Frontal cortex (tissue), 3 donors: ENCODE measurements at regions not wholly inside any gene's neighbourhood (a gene's known extent, or its start where the extent isn't known, plus 50 kb on each side); places are given as distances from the start of the nearest gene placed in this dataset.
"Not testable (repeated sequence)": the region's sequence is repeated elsewhere in the genome, so short reads cannot be mapped to it uniquely, and the experiment has no call there.

Experiments
- DNase-seq, 2 donors: peaks; one replicate each; pipeline ENCODE4 v3.0.0; 2012; ENCODE audit warnings: low spot score in 2 of 2
- FAIRE-seq: peaks from 2 replicates; lab custom pipeline; 2012; peaks lifted over from hg19 to GRCh38; lab: Jason Lieb, UNC
- donor health status: control.
- donor health status: control.
- donor health status: control.

GRCh38 chr4:33068539-33068938 is 2348.4 kb downstream of the PCDH7 start:
- FAIRE-seq (no peak), DNase-seq (no peak)

DNA sequence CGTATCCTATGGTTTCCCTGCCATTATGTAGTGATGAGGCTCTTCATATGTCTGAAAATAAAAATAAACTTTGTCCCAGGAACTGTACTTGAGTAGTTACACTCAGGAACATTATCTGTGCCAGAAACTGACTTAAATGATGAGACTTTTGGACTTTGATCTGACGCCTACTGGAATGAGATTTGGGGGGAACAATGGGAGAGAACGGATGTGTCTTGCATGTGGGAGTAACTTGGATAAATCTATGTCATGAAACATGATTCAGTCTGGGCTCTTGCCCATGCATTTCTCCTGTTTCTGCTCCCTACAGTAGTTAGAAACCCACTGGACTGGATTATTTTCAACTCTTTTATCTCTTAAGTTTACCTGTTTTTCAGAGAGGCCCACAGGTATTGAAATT is 2351.4 kb downstream of the PCDH7 start:
- no peak for FAIRE-seq
- DNase-seq = no peak

GRCh38 chr4:33072298-33073089 is 2352.3 kb downstream of the PCDH7 start:
- FAIRE-seq = no peak
- DNase-seq = no peak

DNA sequence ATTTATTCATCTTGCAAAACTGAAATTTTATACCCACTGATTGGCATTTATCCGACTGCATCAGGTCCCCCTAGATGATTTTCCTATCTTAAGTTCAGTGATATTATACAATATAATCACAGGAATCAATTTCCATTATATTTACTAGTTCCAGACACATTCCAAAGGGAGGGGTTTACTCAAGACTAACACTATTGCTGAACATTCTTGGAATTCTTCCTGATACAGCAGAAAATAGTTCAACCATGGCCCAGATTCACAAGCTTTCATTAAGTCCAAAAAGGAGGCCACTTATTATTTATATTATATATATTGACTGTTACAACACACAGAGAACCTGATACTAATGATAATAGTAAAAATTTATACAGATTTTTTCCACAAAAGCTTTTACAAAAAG is 2353.6 kb downstream of the PCDH7 start:
- FAIRE-seq = no peak
- no peak for DNase-seq

DNA sequence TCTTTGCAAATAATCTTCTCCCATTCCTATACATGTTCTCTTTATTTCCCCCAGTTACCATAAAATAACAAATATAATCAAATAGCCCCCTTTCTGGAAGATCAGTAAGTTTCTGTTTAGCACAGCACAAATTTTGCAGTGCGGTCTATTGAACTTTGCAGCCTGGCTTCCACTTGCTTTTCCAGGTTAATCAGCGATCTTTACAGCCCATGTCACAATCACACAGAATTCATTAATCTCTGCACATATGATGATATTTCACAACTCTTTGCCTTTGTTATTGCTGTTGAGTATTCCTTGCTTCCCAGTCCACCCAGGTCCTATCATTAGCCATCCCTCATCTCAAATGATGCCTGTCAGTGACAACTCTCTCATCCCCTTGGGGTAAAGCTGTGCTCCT is 2358.0 kb downstream of the PCDH7 start:
- no peak for DNase-seq
- no peak for FAIRE-seq

DNA sequence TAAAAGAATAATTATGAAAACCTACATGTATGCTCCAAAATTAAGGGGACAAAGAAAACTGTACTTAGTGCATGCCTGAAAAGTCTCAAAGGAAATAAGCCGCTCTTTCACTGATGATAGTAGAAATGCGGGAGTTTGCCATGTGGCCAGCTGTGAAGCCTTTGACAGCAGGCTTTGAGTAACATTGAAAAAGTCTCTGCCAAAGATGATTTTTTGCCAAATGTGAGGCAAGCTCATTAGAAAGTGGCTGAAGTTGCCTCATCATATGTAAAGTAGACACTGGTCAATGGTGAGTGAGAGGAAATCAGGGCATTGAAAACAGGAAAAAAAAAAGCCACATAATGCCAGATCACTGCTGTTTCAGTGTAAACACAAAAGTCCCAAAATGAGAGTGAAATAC is 2360.1 kb downstream of the PCDH7 start:
- FAIRE-seq (no peak), DNase-seq (no peak)

DNA sequence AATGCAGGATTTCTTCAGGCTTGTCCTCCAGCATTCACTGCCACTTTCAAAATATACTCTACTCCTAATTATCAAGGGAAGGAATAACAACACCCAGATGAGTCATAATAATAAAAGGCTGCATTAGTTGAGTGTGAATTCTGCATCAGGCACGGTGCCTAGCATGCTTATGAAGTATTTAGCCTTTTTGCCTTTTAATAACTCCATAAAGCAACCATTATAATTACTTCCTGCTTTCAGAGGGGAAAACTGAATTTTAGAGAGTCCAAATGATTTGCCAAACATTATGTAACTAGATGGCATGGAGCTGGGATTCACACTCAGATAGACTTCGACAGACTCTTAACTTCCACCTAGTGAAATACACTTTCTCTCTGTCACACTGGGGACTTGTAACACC is 2365.5 kb downstream of the PCDH7 start:
- no peak for FAIRE-seq
- no peak for DNase-seq

DNA sequence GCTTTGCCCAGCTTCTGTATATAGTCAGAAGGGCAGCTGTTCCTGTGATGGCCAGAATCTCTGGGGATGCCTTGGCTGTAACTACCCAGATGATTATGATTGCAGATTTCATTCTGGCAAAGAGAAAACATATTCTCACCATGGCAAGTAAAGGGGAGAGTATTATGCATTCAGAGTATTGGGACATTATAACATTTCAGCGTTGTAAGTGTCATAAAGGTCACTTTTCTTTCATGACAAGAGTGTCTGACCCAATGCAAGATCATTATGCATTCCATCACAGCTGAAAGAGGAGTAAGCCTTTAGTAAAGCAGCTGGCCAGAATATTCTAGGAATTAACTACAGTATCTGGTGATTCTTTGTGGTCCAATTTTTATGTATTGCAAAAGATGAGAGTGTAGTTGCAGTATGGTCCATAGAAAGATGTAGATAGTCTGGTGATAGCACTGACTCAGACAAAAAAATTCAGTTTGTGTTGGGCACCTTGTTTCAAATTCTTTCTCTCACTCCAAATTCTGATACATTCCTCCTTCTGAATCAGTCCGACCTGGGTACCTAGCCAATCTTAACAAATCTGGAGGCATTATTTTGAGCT is 2366.3 kb downstream of the PCDH7 start:
- FAIRE-seq = no peak
- no peak for DNase-seq

- no peak for FAIRE-seq
- no peak for DNase-seq
Measured at GRCh38 chr4:33088713-33089112, 2368.5 kb downstream of the PCDH7 start.

- no peak for FAIRE-seq
Measured at GRCh38 chr4:33090910-33091309, 2370.7 kb downstream of the PCDH7 start.

DNA sequence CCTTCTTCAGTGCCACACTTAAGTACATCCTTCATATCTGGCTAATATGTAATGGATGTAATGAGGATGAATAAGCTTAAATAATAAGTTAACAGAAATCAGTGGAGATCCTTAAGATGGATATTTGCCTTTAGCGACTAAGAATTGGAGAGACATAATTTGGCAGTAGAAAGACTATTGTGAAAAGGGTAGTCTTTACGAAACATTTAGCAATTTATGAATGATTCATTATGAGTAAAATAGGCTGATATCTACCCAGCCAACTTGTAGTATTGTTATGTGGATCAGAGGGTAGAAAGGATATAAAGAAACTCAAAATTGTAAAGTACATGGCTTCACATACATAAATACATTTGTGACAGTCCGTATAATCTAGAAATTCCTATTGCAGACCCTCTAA is 2371.8 kb downstream of the PCDH7 start:
- DNase-seq = no peak
- FAIRE-seq = no peak

More at GRCh38 chr4:33090910-33091309, 2370.7 kb downstream of the PCDH7 start:
- DNase-seq = no peak

DNA sequence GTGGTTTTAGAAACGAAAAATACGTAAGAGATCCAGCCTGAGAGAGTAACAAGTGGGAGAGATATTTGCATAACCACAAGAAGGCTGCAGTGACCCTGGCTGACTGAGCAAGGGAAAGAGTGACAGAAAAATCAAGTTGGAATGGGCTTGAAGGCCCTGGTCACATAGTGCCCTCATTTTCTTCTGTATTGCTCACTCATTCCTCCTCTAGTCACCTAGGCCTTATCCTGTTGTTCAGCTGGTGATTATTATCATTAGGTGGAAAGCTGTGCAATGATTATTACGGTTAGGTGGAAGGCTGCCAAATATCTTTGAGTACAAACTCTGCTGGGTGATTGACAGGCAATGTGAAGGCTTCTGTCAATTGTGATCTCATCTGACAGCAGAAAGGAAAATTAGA is 2384.1 kb downstream of the PCDH7 start:
- DNase-seq (no peak), FAIRE-seq (no peak)

DNA sequence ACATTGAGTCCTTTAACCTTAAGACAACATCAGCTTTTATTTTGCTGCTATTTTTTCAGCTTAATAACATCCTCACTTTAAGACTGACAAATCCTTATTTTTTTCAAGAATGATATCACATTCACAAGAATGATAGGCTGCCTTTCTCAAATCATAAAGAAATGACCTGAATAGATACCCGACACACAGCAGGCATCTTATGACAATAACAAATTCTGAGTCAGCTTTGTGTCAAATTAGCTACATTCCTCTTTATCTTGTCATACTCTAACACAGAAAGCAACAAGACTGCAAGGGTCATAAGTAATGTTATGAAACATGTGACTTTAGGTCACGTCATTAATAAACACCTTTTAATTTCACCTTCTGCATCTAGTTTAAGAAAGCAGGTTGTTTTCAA is 2387.6 kb downstream of the PCDH7 start:
- no peak for FAIRE-seq
- DNase-seq = no peak

DNA sequence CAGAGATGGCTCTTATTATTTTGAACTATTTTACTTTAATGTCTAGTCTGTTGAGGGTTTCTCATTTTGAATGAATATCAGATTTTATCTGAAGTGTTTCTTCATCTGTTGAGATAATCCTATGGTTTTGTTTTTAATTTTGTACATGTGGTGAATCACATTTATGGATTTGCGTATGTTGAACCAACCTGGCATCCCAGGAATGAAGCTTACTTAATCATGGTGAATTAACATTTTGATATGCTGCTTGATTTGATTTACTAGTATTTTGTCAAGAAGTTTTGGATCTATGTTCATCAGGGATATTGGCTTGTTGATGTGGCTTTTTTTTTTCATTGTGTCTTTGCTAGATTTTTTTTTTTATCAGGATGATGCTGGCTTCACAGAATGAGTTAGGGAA is 2390.9 kb downstream of the PCDH7 start:
- FAIRE-seq (no peak), DNase-seq (no peak)

DNA sequence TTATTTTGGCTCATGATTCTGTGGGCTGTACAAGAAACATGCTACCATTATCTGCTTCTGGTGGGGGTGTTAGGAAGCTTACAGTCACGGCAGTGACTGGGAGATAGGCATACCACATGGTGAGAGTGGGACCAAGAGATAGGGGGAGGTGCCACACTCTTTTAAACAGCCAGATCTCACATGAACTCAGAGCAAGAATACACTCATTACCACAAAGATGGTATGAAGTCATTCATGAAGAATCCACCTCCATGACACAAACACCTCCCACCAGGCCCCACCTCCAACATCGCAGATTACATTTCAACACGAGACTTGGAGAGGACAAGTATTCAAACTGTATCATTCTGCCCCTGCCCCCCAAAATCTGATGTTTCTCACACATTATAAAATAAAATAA is 2396.7 kb downstream of the PCDH7 start:
- DNase-seq (no peak), FAIRE-seq (no peak)

DNA sequence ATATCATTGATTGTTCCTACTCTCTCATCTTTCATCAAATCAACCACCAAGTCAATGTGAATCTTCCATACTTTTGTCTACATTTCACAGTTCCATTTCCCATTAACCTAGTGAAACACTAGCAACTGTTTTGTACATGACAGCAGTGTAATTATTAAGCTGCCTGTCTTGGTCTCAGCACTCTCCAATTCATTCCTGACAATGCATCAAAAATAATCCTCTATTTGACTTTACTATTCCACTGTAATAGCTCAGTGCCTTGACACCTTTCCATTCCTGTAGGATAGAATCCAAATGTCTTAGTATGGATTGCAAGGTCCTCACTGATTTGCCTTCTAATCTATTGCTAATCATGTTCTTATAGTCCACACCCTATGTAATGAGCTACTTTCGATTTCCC is 2405.8 kb downstream of the PCDH7 start:
- FAIRE-seq = no peak
- DNase-seq = no peak

DNA sequence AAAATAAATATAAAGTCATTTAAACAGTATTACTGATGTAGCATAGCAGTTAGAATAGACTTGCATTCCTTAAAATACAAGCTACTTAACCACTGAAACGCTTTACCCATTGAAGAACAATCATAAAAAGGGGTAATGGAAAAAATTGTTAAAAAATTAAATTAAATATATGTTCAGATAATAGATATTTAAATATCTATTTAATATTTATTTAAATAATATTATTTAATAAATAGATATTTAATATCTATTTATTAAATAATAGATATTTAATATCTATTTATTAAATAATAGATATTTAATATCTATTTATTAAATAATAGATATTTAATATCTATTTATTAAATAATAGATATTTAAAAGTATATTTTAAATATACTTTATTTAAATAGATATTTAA is 2410.5 kb downstream of the PCDH7 start:
- not testable (repeated sequence) for DNase-seq
- FAIRE-seq = peak; percentile 99

GRCh38 chr4:33133723-33134122 is 2413.6 kb downstream of the PCDH7 start:
- DNase-seq (no peak), FAIRE-seq (no peak)

DNA sequence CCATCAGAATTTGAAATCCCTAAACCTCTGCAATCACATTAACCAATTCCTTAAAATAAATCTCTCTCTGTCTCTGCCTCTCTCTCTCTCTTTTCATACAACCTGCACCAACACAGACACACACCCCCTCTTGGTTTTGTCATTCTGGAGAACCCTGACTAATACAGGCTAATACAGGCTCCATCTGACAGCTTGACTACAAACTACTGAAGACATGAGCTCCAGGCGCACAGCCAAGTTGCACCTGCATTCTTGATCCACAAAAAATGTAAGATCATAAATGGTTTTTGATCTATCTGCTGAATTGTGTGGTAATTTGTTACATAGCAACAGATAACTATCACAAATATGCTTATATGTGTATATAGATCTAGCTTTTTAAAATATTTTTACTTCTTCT is 2414.2 kb downstream of the PCDH7 start:
- DNase-seq = no peak
- no peak for FAIRE-seq

DNA sequence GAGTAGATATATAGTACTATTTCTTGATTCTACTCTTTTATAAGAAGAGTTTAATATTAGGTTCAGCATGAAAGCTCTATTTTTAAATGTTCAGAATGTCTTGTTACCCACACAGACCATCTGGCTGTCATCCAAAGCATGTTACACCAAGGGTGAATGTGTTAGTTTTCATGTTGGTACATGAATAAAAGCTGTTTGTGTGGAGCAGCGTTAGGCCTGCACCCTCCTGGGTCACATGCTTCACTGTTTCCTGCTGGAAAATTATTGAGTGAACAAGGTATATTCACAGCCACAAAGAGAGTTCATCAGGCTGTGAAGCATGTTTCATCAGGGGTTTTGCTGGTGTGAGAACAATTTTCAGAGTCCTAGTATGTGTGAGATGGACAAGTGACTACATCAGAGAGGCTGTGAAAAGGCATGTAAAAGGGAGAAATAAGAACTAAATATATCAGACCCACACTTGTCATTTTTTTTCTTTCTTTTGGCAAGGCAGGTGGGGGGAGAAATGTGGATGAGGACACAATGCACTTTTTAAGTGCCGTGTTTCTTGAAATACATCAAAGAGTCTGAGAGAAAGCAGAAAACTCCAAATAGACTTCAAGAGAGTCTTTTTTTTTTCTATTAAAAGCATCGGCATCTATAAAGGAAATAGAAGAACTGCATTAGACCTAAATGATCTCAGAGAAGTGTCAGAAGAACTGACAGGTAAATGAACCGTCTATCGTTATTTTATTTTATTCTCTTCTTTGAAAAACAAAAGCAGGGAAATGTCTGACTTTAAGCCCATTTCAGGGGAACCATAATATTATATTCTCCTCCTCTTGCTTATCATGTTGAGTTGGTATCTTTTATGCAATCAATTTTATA is 2429.7 kb downstream of the PCDH7 start:
- FAIRE-seq (no peak), DNase-seq (no peak)

DNA sequence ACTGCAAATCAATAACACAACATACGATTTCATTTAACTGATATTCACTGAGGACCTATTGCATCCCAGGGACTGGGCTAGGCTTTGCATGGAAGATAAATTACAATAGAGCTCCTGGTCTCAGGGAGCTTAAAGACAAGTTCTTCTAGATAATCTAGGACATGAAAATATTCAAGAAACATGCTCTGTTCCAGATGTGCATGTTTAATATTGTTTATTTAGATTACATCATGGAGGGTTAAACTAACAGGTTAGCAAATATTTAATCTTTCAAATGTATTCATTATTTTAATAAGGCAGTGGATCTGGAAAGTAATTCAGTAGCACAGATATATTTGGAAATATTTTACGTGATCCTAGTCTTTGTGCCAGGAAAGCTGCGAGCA is 2430.3 kb downstream of the PCDH7 start:
- no peak for DNase-seq
- FAIRE-seq = no peak
